ENCODE measurements at regions not wholly inside any gene's neighbourhood (a gene's known extent, or its start where the extent isn't known, plus 50 kb on each side); places are given as distances from the start of the nearest gene placed in this dataset.
"Not testable (repeated sequence)": the region's sequence is repeated elsewhere in the genome, so short reads cannot be mapped to it uniquely, and the experiment has no call there.

DNA sequence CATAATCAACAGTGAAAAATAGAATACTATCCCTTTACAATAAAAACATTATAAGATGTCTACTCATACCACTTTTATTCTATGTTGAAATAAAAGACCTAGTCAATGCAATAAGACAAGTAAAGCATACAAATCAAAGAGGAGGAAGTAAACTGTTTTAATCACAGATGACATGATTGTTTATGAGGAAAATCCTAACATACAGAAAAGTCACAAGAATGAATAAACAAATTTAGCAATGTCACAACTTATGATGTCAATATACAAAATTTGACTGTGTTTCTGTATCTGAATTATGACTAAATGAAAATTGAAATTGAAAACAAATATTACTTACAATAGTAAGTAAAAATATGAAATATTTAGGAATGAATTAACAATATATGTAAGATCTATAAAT is 221.9 kb upstream of the GRIA4 start:
- no peak for DNase-seq
- H3K4me3 ChIP-seq = no peak overlapping the region
- H3K27me3 ChIP-seq = no peaks in the 10 kb centered on the region
- no peaks in the 10 kb centered on the region for H3K4me1 ChIP-seq
- no peaks in the 10 kb centered on the region for H3K36me3 ChIP-seq
- no peaks in the 10 kb centered on the region for H3K9me3 ChIP-seq (replicated peaks)
- H3K27ac ChIP-seq = no peak overlapping the region

DNA sequence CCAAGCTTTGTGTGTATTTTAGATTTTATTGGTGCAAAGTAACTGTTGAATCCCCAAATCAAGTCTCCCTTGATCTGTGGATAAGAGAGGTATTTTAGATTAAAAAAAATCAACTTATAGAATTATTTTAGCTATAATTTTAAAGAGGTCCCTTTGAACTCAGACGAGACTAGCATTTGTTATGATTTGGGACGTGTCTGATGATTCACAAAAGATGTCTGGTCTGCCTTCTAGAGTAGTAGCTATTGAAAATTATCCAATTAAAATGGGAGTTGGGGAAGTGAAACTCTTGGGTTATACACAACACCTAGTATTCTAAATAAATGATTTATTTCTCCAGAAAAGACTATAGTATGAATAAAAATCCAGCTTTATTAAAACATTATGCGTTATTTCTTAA is 227.9 kb upstream of the GRIA4 start:
- H3K27me3 ChIP-seq = no peaks in the 10 kb centered on the region
- H3K4me3 ChIP-seq = no peak overlapping the region
- H3K27ac ChIP-seq = no peak overlapping the region
- H3K9me3 ChIP-seq (replicated peaks) = no peaks in the 10 kb centered on the region
- no peaks in the 10 kb centered on the region for H3K36me3 ChIP-seq
- no peak for DNase-seq
- H3K4me1 ChIP-seq = no peaks in the 10 kb centered on the region

DNA sequence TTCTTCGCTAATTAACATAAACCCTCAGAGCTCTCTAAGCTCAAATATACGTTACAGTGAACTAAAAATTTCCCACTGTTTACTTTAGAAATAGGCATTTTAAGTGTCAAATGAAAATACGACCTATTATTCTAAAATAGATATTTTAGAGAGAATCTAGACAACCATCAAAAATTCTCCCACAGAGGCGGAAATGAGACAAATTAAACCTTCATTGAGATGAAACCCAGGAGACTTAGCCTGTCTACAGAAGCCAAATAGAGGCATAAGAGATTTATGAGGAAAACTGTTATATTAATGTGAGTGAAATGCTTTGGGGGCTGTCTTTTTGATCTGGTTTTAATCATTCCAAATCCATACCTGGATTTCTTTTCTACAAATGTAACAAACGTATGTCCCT is 232.0 kb upstream of the GRIA4 start:
- no peaks in the 10 kb centered on the region for H3K9me3 ChIP-seq (replicated peaks)
- no peaks in the 10 kb centered on the region for H3K4me1 ChIP-seq
- no peaks in the 10 kb centered on the region for H3K27me3 ChIP-seq
- no peak overlapping the region for H3K4me3 ChIP-seq
- no peaks in the 10 kb centered on the region for H3K36me3 ChIP-seq
- DNase-seq = no peak
- no peak overlapping the region for H3K27ac ChIP-seq

DNA sequence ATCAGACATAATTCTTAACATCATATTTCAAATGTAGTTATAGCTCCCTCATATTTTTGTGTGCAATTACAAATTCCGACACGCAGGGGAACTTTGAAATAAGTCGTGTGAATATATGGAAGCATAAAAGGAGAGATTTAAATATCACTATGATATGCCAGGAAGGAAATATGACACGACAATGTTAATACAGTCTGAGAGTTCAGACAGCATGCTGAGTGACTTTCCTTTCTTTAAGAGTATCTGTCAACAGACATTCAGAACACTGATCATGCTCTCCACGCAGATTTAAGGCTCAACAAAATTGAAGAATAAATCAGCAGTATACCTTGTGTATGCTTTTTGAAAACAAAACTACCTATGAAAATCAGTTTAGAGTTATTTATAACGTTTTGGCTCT is 232.6 kb upstream of the CARD18 start:
- no peaks in the 10 kb centered on the region for H3K9me3 ChIP-seq (replicated peaks)
- H3K36me3 ChIP-seq = no peaks in the 10 kb centered on the region
- no peak for DNase-seq
- H3K27ac ChIP-seq = no peak overlapping the region
- no peaks in the 10 kb centered on the region for H3K27me3 ChIP-seq
- H3K4me1 ChIP-seq = no peaks in the 10 kb centered on the region
- no peak overlapping the region for H3K4me3 ChIP-seq

DNA sequence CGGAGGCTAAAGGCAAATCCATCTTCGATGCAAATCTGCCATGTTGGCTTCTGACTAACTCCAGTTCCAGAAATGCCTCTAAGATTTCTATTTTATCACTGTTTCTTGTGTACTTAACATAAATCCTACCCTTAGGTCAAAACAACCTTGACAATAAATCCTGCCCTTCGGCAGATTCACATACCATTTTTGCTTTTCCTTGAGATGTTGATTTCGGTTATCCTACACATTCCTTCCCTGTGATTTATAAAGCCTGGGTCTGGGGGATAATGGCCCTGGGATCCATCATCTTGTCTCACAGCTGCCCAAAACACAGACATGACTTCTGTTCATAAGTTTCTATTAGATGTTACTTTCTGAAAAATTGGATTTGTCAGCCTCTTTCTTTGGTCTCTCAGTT is 231.7 kb upstream of the CARD18 start:
- no peak for DNase-seq
- H3K27me3 ChIP-seq = no peaks in the 10 kb centered on the region
- H3K27ac ChIP-seq = no peak overlapping the region
- H3K36me3 ChIP-seq = no peaks in the 10 kb centered on the region
- H3K4me1 ChIP-seq = no peaks in the 10 kb centered on the region
- no peak overlapping the region for H3K4me3 ChIP-seq
- no peaks in the 10 kb centered on the region for H3K9me3 ChIP-seq (replicated peaks)

DNA sequence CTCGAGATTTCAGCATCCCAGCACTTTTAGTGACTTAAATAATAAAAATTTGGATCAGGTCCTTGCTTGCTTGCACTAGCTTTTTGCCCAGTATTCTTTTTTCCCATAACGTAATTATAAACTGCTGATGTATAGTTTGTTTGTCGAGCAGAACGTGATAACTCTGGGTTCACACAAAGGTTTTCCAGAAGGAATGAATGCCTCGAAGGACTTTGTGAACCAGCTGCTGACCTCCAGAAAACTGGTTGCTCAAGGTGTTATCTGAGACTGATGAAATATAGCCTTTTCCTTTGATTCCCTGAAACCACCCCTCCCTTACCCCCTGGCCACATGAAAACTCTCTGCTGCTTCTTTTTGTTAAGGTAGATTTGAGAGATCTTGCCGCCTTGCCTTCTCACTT is 229.1 kb upstream of the CARD18 start:
- no peaks in the 10 kb centered on the region for H3K9me3 ChIP-seq (replicated peaks)
- no peak for DNase-seq
- no peaks in the 10 kb centered on the region for H3K27me3 ChIP-seq
- no peak overlapping the region for H3K4me3 ChIP-seq
- H3K27ac ChIP-seq = no peak overlapping the region
- H3K36me3 ChIP-seq = no peaks in the 10 kb centered on the region
- no peaks in the 10 kb centered on the region for H3K4me1 ChIP-seq

DNA sequence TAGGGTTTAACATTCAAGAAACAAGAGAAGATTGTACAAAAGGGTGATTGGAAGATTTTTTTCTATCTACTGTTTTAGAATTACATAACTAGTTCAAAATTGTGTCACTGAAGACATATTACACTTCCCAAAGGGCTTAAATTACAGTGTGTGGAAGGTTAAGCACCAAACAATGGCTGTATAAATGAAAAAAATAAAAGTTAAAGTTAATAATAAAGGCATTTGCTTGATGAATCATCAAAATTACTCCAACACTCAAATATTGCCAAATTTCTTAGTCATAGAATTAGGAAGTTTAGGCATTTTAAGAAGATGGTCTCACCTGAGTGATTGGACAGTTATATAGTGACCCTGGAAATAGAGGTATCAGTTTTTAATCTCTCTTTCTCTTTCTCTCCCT is 227.6 kb upstream of the CARD18 start:
- DNase-seq = no peak
- Histone ChIP-seq H3K27ac (no peak overlapping the region), H3K4me1 (no peaks in the 10 kb centered on the region), H3K36me3 (no peaks in the 10 kb centered on the region), H3K9me3 (replicated peaks) (no peaks in the 10 kb centered on the region), H3K27me3 (no peaks in the 10 kb centered on the region), H3K4me3 (no peak overlapping the region)

DNA sequence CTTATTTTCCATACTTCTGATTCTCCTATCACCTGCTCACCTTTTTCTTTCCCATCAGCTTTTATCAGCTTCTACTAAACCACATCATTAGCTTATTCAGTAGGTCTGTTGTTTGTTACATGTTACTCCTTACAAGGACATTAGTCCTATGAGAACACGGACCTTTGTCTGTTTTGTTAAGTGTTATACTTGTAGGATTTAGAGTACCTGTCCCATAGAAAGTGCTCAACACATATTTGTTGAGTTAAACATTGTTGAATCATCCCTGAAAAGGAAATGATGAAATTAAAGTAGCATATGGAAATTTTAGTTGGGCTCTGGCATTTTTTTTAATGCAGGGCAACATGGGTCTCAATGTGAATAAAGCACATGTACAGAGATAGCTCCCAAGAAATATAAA is 222.1 kb upstream of the CARD18 start:
- no peaks in the 10 kb centered on the region for H3K4me1 ChIP-seq
- no peak for DNase-seq

DNA sequence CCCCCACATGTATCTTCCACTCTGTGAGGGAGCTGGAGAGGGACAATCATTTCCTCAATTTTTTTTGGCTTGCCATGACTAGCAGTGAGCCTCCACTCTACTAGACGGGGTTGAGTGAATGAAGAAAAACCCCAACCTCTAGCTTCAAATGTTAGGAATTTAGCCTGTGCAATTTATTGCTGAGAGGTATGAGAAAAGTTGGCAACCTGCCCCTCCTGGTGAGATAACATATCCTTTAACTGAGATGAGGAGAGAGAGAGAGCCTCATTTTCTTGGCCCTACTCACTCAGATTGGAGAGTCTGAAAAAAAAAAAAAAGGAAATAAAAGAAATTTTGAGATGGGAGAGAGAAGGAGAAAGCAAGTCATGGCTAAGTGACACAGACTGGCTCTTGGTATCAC is 218.2 kb upstream of the CARD18 start:
- no peaks in the 10 kb centered on the region for H3K27me3 ChIP-seq
- no peak overlapping the region for H3K4me3 ChIP-seq
- H3K4me1 ChIP-seq = no peaks in the 10 kb centered on the region
- no peaks in the 10 kb centered on the region for H3K36me3 ChIP-seq
- no peaks in the 10 kb centered on the region for H3K9me3 ChIP-seq (replicated peaks)
- no peak for DNase-seq
- H3K27ac ChIP-seq = no peak overlapping the region

More for the DNA sequence above, 222.1 kb upstream of the CARD18 start:
- Histone ChIP-seq H3K36me3 (no peaks in the 10 kb centered on the region), H3K27ac (no peak overlapping the region), H3K9me3 (replicated peaks) (no peaks in the 10 kb centered on the region), H3K27me3 (no peaks in the 10 kb centered on the region), H3K4me3 (no peak overlapping the region)

DNA sequence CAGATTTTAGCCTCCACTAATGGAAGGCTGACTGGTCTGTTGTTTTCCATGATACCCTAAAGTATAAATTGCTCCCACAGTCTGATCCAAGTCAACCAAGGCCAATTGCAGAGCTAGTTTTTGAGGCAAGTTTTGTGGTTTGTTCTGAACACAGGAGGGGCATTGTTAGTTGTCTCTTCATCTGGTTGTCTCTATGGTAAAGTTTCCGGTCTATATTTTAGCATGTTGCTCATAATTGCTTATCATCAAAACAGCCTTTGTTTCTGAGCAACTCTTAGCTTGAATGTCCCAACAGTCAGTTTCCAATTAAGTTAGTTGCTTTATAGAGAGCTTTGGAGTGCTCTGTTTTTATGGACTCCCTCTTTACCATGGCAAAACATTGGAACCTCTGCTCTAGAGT is 217.6 kb upstream of the CARD18 start:
- no peaks in the 10 kb centered on the region for H3K27me3 ChIP-seq
- no peaks in the 10 kb centered on the region for H3K9me3 ChIP-seq (replicated peaks)
- H3K27ac ChIP-seq = no peak overlapping the region
- H3K36me3 ChIP-seq = no peaks in the 10 kb centered on the region
- H3K4me3 ChIP-seq = no peak overlapping the region
- no peak for DNase-seq
- no peaks in the 10 kb centered on the region for H3K4me1 ChIP-seq

DNA sequence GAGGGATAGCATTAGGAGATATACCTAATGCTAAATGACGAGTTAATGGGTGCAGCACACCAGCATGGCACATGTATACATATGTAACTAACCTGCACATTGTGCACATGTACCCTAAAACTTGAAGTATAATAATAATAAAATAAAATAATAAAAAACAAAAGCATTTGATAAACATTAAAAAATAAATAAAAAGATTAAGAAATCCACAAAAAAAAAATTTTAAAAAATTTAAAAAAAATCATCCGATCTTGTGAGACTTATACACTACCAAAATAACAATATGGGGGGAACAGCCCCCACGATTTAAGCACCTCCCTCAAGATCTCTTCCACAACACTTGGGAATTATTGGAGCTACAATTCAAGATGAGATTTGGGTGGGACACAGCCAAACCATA is 210.3 kb upstream of the CARD18 start:
- H3K9me3 ChIP-seq (replicated peaks); H3K27ac ChIP-seq; H3K4me3 ChIP-seq; H3K36me3 ChIP-seq; H3K4me1 ChIP-seq; DNase-seq; H3K27me3 ChIP-seq: not testable (repeated sequence)

DNA sequence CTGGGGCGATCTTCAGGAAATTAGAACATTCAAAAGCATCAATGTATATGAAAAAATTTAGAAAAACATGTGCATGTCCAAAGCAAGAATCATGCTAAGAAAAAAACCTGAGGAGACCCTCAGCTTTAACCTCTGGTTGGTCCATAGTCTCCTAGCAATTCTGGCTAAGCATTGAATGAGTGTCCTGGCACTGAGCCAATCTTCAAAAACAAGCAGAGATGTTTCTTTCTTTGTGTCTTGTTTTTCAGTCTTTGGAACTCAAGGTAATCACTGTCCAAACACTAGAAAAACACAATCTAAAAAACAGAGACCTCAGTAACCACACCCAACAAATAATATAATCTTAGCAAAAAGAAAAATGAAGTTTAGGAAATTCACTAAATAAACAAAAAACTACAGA is 205.4 kb upstream of the CARD18 start:
- Histone ChIP-seq H3K4me1 (no peaks in the 10 kb centered on the region), H3K4me3 (no peak overlapping the region), H3K36me3 (no peaks in the 10 kb centered on the region), H3K9me3 (replicated peaks) (no peaks in the 10 kb centered on the region), H3K27me3 (no peaks in the 10 kb centered on the region), H3K27ac (no peak overlapping the region)
- DNase-seq = peak in 1 of 2 experiments; percentile 5

DNA sequence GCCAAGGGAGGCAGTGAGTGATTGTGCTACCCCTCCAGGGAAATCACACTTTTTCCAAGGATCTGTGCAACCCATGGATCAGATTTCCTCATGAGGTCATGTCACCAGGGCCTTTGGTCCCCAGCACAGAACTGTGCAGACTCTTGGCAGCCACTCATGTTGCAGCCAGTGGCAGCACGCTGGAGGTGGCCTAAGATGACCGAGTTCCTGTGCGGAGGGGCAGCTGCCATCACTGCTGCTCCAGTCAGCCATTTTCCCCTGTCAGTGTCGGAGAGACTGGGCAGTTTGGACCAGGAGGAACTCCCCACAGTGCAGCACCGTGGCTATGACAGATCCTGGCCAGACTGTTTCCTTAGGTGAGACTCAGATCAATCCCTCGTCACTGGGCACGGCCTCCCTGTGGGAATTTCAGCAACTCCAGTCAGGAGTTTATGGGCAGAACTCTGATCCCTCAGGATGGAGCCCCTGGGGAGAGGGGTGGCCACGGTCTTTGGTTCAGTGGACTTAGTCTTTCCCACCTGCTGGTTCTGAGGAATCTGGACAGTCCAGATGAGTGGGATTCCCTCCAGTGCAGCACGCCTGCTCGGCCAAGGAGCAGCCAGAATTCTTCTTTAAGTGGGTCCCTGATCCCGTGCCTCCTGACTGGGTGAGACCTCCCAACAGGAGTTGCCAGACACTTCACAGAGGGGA is 194.6 kb upstream of the CARD18 start:
- Histone ChIP-seq H3K4me1 (no peaks in the 10 kb centered on the region), H3K27ac (no peak overlapping the region), H3K27me3 (no peaks in the 10 kb centered on the region), H3K4me3 (peak overlapping the region; percentile 47), H3K36me3 (no peaks in the 10 kb centered on the region), H3K9me3 (replicated peaks) (no peaks in the 10 kb centered on the region)
- peak; percentile 11 to 29 for DNase-seq

DNA sequence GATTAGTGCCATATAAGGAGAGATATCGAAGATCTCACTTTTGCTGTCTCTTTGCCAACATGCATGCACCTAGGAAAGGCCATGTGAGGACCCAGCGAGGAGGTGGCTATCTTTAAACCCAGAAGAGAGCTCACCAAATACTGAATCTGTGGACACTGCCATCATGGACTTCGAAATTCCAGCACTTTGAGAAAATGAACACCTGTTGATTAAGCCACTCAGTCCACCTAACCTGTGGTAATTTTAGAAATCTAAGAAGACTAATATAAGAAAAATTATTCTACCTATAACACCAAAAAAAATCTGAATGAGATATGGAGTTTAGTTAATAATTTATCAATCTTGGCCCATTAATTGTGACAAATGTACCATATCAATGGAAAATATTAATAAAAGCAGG is 193.6 kb upstream of the CARD18 start:
- no peak overlapping the region for H3K27ac ChIP-seq
- no peak overlapping the region for H3K4me3 ChIP-seq
- DNase-seq = no peak
- H3K9me3 ChIP-seq (replicated peaks) = no peaks in the 10 kb centered on the region
- no peaks in the 10 kb centered on the region for H3K36me3 ChIP-seq
- H3K4me1 ChIP-seq = no peaks in the 10 kb centered on the region
- no peaks in the 10 kb centered on the region for H3K27me3 ChIP-seq

DNA sequence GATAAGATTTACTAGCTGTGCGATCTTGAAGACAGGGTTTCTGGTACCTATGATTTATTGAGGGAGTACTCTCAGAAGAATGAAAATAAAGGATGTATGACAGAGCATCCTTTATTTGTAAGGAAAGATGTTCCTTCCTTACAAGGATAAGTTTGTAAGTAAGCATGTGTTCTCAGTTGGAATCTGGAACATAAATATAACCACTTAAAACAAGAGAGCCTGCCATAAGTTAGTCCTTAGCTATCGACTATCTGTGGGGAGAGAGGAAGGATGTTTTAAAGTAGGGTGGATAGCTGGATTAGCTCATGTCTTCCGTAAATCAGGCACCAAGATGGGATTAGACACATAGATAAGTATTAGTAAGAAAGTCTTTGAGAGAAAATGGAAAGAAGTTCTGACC is 192.6 kb upstream of the CARD18 start:
- DNase-seq = no peak
- Histone ChIP-seq H3K4me3 (no peak overlapping the region), H3K36me3 (no peaks in the 10 kb centered on the region), H3K4me1 (no peaks in the 10 kb centered on the region), H3K27me3 (no peaks in the 10 kb centered on the region), H3K9me3 (replicated peaks) (no peaks in the 10 kb centered on the region), H3K27ac (no peak overlapping the region)

DNA sequence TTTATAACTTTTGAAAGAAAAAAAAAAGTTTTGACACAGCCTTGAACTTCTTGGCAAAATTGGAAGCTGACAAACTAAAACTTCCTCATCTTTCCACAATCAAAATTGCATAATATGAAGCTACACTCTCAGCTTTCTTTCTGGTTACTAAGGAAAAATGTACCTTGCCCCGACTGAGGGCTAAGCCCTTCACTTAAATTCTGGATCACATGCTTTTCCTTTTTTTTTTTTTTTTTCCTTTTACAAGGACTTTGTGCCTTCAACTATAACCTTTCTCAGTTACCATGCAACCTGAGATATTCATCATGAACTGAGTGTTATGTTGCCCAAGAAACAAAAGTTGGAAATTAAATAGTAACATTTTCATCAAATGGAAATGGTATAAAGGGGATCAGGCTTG is 188.5 kb upstream of the CARD18 start:
- no peaks in the 10 kb centered on the region for H3K36me3 ChIP-seq
- H3K4me3 ChIP-seq = no peak overlapping the region
- H3K4me1 ChIP-seq = no peaks in the 10 kb centered on the region
- H3K9me3 ChIP-seq (replicated peaks) = no peaks in the 10 kb centered on the region
- no peaks in the 10 kb centered on the region for H3K27me3 ChIP-seq
- H3K27ac ChIP-seq = no peak overlapping the region
- DNase-seq = no peak
